Ishikawa (cell line): ENCODE measurements at regions not wholly inside any gene's neighbourhood (a gene's known extent, or its start where the extent isn't known, plus 50 kb on each side); places are given as distances from the start of the nearest gene placed in this dataset.

Experiments used
- CEBPB ChIP-seq: IDR thresholded peaks from 2 replicates; pipeline ENCODE4 v1.6.1; 2012
- CREB1 ChIP-seq: IDR thresholded peaks from 2 replicates; pipeline ENCODE4 v1.6.1; 2012; ENCODE audit warnings: low read depth
- EGR1 ChIP-seq: IDR thresholded peaks from 2 replicates; pipeline ENCODE4 v1.6.1; 2012
- EP300 ChIP-seq: IDR thresholded peaks from 2 replicates; pipeline ENCODE4 v1.6.1; 2012; ENCODE audit warnings: borderline replicate concordance
- FOXM1 ChIP-seq: IDR thresholded peaks from 2 replicates; pipeline ENCODE4 v1.6.1; 2012; ENCODE audit warnings: low read depth, borderline replicate concordance
- NFIC ChIP-seq: IDR thresholded peaks from 2 replicates; pipeline ENCODE4 v1.6.1; 2012
- RAD21 ChIP-seq: IDR thresholded peaks from 2 replicates; pipeline ENCODE4 v1.6.1; 2012; ENCODE audit warnings: low read depth
- REST ChIP-seq: IDR thresholded peaks from 2 replicates; pipeline ENCODE4 v1.6.1; 2012; ENCODE audit warnings: low read depth, mild to moderate bottlenecking
- TAF1 ChIP-seq: IDR thresholded peaks from 2 replicates; pipeline ENCODE4 v1.6.1; 2012; ENCODE audit warnings: low read depth, mild to moderate bottlenecking
- TCF12 ChIP-seq: IDR thresholded peaks from 2 replicates; pipeline ENCODE4 v1.6.1; 2012; ENCODE audit warnings: low read depth
- TEAD4 ChIP-seq: IDR thresholded peaks from 2 replicates; pipeline ENCODE4 v1.6.1; 2012
- YY1 ChIP-seq: IDR thresholded peaks from 2 replicates; pipeline ENCODE4 v1.6.1; 2012; ENCODE audit warnings: low read depth
- ZBTB7A ChIP-seq: IDR thresholded peaks from 2 replicates; pipeline ENCODE4 v1.6.1; 2012; ENCODE audit warnings: low read depth
- TF ChIP-seq, protein P1 (sequence below): IDR thresholded peaks from 2 replicates; pipeline ENCODE4 v1.6.1; 2012
- TF ChIP-seq, protein P2 (sequence below): IDR thresholded peaks from 2 replicates; pipeline ENCODE4 v1.6.1; 2012

DNA sequence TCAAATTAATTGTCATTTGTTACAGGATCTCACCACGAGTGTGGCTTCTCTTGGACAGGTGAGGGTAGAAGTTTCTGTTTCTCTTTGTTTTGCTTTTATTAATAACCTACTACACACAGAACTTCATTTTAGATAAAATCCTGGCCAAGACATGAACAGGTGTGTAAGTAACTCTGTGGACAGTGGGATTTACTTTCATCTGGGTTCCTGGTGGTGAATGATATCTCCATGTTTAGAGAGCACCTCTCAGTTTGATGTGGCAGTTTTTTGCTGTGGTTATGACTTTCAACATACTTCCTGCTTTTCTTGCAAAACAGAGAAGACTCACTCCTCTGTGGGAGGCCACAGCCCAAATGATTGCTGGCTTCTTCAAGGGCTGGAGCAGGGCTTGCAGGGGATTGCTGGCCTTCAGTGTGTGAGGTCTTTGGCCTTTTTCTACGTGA, 71.1 kb upstream of the XCR1 start:
- TF ChIP-seq RAD21 (no peak), CREB1 (no peak), TEAD4 (no peak), EGR1 (no peak), REST (no peak), NFIC (no peak), ZBTB7A (no peak)
- TF ChIP-seq, protein P1, sequence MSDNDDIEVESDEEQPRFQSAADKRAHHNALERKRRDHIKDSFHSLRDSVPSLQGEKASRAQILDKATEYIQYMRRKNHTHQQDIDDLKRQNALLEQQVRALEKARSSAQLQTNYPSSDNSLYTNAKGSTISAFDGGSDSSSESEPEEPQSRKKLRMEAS: no peak

DNA sequence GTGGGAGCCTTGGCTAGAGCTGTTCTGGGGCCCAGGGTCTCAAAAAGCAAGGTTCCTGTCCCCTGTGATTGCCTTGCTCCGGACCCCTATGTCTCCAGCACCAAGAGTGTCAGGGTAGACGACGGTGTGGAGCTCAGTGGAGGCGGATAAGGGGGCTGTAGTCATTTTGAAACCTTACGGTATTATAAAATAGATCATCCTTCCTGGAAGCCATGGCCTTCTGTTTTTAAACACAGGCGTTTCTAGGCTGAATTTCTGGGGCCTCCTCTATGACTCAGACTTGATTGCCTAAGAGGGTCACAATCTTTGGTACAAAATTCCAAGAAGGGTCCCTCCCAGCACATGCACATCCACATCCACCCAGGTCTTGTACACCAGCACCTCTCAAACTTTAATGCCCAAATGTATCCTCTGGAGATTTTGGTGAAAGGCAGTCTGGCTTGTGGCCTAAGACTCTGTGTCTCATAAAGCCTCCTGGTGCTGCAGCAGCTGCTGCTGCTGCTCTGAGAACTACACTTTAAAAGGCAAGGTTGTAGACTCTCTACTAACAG, 70.5 kb upstream of the XCR1 start:
- no peak for TF ChIP-seq EP300
- no peak for TF ChIP-seq YY1
- no peak for TF ChIP-seq TAF1
- TF ChIP-seq NFIC: no peak
- TF ChIP-seq TCF12: no peak
- TF ChIP-seq RAD21: no peak
- no peak for TF ChIP-seq CREB1
- no peak for TF ChIP-seq ZBTB7A
- TF ChIP-seq TEAD4: no peak
- no peak for TF ChIP-seq FOXM1

DNA sequence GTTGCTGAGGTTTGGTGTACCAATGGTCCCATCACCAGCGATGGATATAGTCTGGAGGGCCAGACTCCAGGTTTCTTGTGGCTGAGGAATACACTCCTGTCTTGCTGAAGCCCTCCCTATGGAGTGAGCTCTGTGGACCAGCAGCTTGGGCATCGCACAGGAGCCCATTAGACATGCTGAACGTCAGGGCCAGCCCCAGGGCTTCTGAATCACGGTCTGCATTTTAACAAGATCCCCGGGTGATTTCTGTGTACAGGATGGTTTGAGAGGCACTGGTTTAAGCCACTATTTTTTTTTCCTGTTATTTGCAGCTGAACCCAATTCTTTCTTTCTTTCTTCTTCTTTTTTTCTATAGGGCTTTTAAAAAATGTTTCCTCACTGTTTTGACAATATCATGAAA, 69.5 kb upstream of the XCR1 start:
- TF ChIP-seq, protein P1: no peak
- TF ChIP-seq FOXM1 (no peak), ZBTB7A (no peak), EGR1 (no peak), NFIC (no peak), TAF1 (no peak), TEAD4 (no peak), TCF12 (no peak), YY1 (no peak)

- TF ChIP-seq FOXM1: no peak
- no peak for TF ChIP-seq TEAD4
- TF ChIP-seq NFIC: no peak
- TF ChIP-seq EGR1: no peak
- no peak for TF ChIP-seq EP300
- TF ChIP-seq RAD21: no peak
- TF ChIP-seq, protein P1: no peak
- TF ChIP-seq REST: no peak
- TF ChIP-seq, protein P2, sequence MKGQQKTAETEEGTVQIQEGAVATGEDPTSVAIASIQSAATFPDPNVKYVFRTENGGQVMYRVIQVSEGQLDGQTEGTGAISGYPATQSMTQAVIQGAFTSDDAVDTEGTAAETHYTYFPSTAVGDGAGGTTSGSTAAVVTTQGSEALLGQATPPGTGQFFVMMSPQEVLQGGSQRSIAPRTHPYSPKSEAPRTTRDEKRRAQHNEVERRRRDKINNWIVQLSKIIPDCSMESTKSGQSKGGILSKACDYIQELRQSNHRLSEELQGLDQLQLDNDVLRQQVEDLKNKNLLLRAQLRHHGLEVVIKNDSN: no peak
- no peak for TF ChIP-seq ZBTB7A
- no peak for TF ChIP-seq TCF12
- no peak for TF ChIP-seq CREB1
- TF ChIP-seq TAF1: no peak
- no peak for TF ChIP-seq YY1
- no peak for TF ChIP-seq CEBPB
Measured at GRCh38 chr3:46096336-46096735, 69.1 kb upstream of the XCR1 start.

GRCh38 chr3:46095307-46095706, 68.0 kb upstream of the XCR1 start:
- TF ChIP-seq REST (no peak), RAD21 (no peak), FOXM1 (no peak), EP300 (no peak), TEAD4 (no peak)
